ENCODE measurements at regions not wholly inside any gene's neighbourhood (a gene's known extent, or its start where the extent isn't known, plus 50 kb on each side); places are given as distances from the start of the nearest gene placed in this dataset.

DNA sequence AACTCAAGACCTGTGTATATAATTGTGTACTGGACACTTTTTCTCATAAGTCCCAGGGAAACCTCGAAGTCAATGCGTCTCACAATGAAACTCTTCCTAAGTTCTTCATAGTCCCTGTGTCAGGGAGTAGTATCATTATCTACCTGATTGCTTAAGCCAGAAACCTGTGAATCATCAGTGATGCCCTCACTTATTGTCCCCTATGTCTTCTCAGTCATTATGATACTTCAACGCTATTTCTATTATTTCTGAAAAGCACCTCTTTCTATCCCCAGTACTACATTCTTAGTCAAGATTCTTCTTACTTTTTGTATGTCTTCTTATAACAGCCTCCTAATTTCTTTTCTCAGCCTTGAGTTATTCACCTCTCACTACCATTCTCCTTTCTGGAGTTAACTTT, 94.3 kb downstream of the OTUD1 start:
- Histone ChIP-seq H3K4me1 (replicated peaks) (no peaks in the 10 kb centered on the region), H3K4me3 (no peak overlapping the region), H3K27me3 (replicated peaks; ENCODE audit: insufficient read depth) (no peaks in the 10 kb centered on the region), H3K36me3 (no peaks in the 10 kb centered on the region), H3K9me3 (no peaks in the 10 kb centered on the region), H3K27ac (no peak overlapping the region)
- no peak for TF ChIP-seq POLR2AphosphoS5 (IDR thresholded peaks at IDR 0.05)
- TF ChIP-seq POLR2A (IDR thresholded peaks at IDR 0.05), result no peak
- no peak for TF ChIP-seq CTCF (IDR thresholded peaks at IDR 0.05)
- intact Hi-C loops (cut with DNase I), result no loop called here
- DNase-seq (ENCODE audit: low spot score), result no peak
- WGBS, result 94% methylated on average over 3 of the region's 3 CpGs

DNA sequence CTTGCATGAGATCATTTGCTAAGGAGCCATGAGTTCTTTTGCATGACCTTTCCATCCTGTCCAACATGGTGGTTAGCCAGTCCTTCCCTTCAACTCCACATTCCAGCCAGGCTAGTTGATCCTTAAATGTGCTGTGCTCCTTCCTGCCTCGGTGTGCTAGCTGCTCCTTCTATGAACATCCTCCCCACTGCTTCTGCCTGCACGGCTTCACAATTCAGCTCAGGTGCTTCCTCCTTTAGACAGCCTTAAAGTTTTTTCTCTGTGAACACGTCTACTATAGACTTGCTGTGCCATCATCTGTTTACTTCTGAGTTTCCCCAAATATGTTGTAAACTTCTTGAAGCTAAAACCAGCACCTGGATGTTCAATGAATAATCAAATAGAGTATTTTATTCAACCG, 95.5 kb downstream of the OTUD1 start:
- TF ChIP-seq POLR2AphosphoS5 (IDR thresholded peaks at IDR 0.05) (no peak), CTCF (IDR thresholded peaks at IDR 0.05) (no peak), POLR2A (IDR thresholded peaks at IDR 0.05) (no peak)
- Histone ChIP-seq H3K27me3 (replicated peaks; ENCODE audit: insufficient read depth) (no peaks in the 10 kb centered on the region), H3K4me1 (replicated peaks) (no peaks in the 10 kb centered on the region), H3K9me3 (no peaks in the 10 kb centered on the region), H3K27ac (no peak overlapping the region), H3K4me3 (no peak overlapping the region), H3K36me3 (no peaks in the 10 kb centered on the region)
- WGBS, result 48% methylated on average over 4 of the region's 4 CpGs
- DNase-seq (ENCODE audit: low spot score), result no peak
- intact Hi-C loops (cut with DNase I), result no loop called here

GRCh38 chr10:23534761-23535160, 95.9 kb downstream of the OTUD1 start:
- Histone ChIP-seq H3K4me3 (no peak overlapping the region), H3K4me1 (replicated peaks) (no peaks in the 10 kb centered on the region), H3K27ac (no peak overlapping the region), H3K9me3 (no peaks in the 10 kb centered on the region), H3K36me3 (no peaks in the 10 kb centered on the region), H3K27me3 (replicated peaks; ENCODE audit: insufficient read depth) (no peaks in the 10 kb centered on the region)
- DNase-seq (ENCODE audit: low spot score), result no peak
- TF ChIP-seq POLR2A (IDR thresholded peaks at IDR 0.05), result no peak
- TF ChIP-seq POLR2AphosphoS5 (IDR thresholded peaks at IDR 0.05), result no peak
- TF ChIP-seq CTCF (IDR thresholded peaks at IDR 0.05), result no peak
- WGBS, result 85% methylated on average over 1 of the region's 1 CpG
- intact Hi-C loops (cut with DNase I), result no loop called here

GRCh38 chr10:23535381-23535780, 96.5 kb downstream of the OTUD1 start:
- intact Hi-C loops (cut with DNase I), result no loop called here
- Histone ChIP-seq H3K4me3 (no peak overlapping the region), H3K27me3 (replicated peaks; ENCODE audit: insufficient read depth) (no peaks in the 10 kb centered on the region), H3K27ac (no peak overlapping the region), H3K4me1 (replicated peaks) (no peaks in the 10 kb centered on the region), H3K9me3 (no peaks in the 10 kb centered on the region), H3K36me3 (no peaks in the 10 kb centered on the region)
- DNase-seq (ENCODE audit: low spot score), result no peak
- TF ChIP-seq POLR2A (IDR thresholded peaks at IDR 0.05), result no peak
- TF ChIP-seq CTCF (IDR thresholded peaks at IDR 0.05), result no peak
- TF ChIP-seq POLR2AphosphoS5 (IDR thresholded peaks at IDR 0.05), result no peak
- 71% methylated on average over 1 of the region's 1 CpG for WGBS

GRCh38 chr10:23538968-23539367, 100.1 kb downstream of the OTUD1 start:
- no peak overlapping the region for H3K4me3 ChIP-seq
- 90% methylated on average over 3 of the region's 3 CpGs for WGBS
- H3K4me1 ChIP-seq (replicated peaks), result no peaks in the 10 kb centered on the region
- TF ChIP-seq POLR2AphosphoS5 (IDR thresholded peaks at IDR 0.05) (no peak), CTCF (IDR thresholded peaks at IDR 0.05) (no peak), POLR2A (IDR thresholded peaks at IDR 0.05) (no peak)
- H3K9me3 ChIP-seq, result no peaks in the 10 kb centered on the region
- no peak for DNase-seq (ENCODE audit: low spot score)
- H3K36me3 ChIP-seq, result no peaks in the 10 kb centered on the region
- intact Hi-C loops (cut with DNase I), result no loop called here
- H3K27ac ChIP-seq, result no peak overlapping the region
- no peaks in the 10 kb centered on the region for H3K27me3 ChIP-seq (replicated peaks; ENCODE audit: insufficient read depth)

Data from prostate gland (tissue), 2 donors.